GM12891 (cell line): ENCODE measurements at regions not wholly inside any gene's neighbourhood (a gene's known extent, or its start where the extent isn't known, plus 50 kb on each side); places are given as distances from the start of the nearest gene placed in this dataset.

Experiments
- DNase-seq: peaks from one replicate; pipeline ENCODE4 v3.0.0; 2011; ENCODE audit warnings: low spot score; ENCODE audit not compliant: insufficient read length
- FAIRE-seq: peaks from 2 replicates; lab custom pipeline; 2011; peaks lifted over from hg19 to GRCh38; lab: Jason Lieb, UNC
- PAX5 ChIP-seq: IDR thresholded peaks from 2 replicates; pipeline ENCODE4 v1.6.1; 2011; ENCODE audit warnings: low read length, moderate library complexity, mild to moderate bottlenecking; ENCODE audit not compliant: insufficient read depth, severe bottlenecking
- POLR2A ChIP-seq: IDR thresholded peaks from 2 replicates; pipeline ENCODE4 v1.6.1; 2011; ENCODE audit warnings: low read depth, low read length, control low read depth
- POLR2AphosphoS5 ChIP-seq: IDR thresholded peaks from 2 replicates; pipeline ENCODE4 v1.6.1; 2011; ENCODE audit warnings: low read depth, low read length, control low read depth
- POU2F2 ChIP-seq: IDR thresholded peaks from 2 replicates; pipeline ENCODE4 v1.6.1; 2011; ENCODE audit warnings: low read depth, mild to moderate bottlenecking, control low read depth, low read length, moderate library complexity
- SPI1 ChIP-seq: IDR thresholded peaks from 2 replicates; pipeline ENCODE4 v1.6.1; 2011; ENCODE audit warnings: low read depth, low read length, control low read depth
- TAF1 ChIP-seq: IDR thresholded peaks from 2 replicates; pipeline ENCODE4 v1.6.1; 2011; ENCODE audit warnings: low read depth, low read length, control low read depth

DNA sequence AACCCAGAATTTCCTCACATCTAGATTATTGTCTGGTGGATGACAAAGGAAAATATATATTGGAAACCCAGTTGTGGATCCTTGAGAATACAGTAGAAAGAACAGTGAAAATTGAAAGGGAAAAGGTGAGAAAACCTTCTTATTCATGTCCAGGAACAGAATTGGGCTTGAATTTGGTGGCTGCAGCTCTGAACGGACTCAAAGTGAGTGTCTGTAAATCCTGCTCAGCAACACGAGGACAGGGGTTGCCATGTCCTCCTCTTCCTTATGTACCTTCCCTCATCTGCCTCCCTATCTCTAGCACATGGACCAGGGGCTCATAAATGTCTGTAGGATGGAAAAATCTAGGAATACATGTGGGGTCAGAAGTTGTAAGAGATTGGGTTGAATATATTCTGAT is 152.2 kb downstream of the RPIA start:
- FAIRE-seq, result peak; percentile 85
- DNase-seq, result no peak
- TF ChIP-seq POLR2A (no peak), PAX5 (no peak), POU2F2 (no peak), POLR2AphosphoS5 (no peak), SPI1 (no peak), TAF1 (no peak)

DNA sequence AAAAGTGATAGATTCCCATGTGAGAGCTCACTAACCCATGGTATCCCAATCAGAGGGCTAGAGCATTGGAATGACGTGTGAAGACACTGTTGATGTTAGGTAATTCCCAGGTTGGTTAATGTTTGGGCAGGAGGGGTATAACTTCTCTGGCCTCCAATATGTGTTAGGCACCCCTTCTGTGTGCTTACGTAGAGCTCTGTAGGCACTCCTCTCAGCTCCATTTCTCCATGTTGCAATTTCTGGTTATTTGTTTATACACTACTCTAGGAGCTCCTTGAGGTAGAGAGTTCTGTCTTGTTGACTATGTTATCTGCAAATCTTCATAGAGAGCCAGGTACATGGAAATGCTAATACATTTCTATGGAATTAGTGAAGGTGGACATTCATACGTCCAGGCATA is 153.5 kb downstream of the RPIA start:
- no peak for DNase-seq
- TF ChIP-seq POLR2A, result 0 out of 2 replicates have a peak, but pooled peaks have one; percentile 33
- no peak for TF ChIP-seq SPI1
- no peak for FAIRE-seq

DNA sequence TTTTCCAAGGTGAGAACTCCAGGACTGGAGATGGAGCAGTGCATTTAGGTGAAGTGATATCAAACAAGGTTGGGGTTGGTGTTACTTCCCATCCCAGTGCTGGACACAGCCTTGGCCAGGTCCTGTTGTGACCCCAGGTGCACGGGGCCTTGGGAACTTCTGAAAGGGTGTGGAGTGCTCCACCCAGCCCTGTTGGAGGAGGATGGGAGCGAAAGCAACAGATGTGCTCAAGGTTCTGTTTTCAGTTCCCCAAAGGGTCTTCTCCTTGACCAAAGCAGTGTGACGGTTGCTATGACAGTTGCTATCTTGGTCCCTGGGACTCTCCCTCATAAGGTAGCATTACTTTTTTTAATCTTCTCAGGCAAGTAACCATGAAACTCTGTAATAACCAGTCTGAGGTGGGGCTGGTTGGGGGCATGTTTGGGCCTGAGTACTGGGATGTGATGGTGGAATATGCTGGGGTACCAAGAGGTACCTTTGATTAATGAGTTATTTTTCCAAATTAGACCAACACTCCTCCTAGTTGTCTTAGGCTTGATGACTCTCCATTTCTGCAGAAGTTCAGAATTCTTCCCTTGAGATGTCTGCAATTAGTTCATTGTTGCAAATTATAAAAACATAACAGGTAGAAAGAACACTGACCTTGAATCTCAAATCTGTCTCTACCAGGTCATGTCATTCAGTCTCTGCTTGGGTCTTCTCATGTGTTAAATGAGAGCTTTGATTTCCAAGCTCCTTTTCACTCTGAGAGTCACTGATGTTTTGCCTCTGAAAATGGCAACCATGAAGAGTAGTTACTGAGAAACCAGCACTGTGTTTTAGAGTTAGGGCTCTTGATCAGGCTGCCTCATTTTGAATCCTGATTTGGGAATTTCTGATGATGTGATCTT is 154.5 kb downstream of the RPIA start:
- TF ChIP-seq SPI1 (peak; percentile 100), POLR2AphosphoS5 (peak; percentile 90), POLR2A (peak; percentile 82), PAX5 (peak; percentile 100), TAF1 (peak; percentile 95), POU2F2 (peak; percentile 91)
- DNase-seq, result no peak
- peak; percentile 100 for FAIRE-seq

DNA sequence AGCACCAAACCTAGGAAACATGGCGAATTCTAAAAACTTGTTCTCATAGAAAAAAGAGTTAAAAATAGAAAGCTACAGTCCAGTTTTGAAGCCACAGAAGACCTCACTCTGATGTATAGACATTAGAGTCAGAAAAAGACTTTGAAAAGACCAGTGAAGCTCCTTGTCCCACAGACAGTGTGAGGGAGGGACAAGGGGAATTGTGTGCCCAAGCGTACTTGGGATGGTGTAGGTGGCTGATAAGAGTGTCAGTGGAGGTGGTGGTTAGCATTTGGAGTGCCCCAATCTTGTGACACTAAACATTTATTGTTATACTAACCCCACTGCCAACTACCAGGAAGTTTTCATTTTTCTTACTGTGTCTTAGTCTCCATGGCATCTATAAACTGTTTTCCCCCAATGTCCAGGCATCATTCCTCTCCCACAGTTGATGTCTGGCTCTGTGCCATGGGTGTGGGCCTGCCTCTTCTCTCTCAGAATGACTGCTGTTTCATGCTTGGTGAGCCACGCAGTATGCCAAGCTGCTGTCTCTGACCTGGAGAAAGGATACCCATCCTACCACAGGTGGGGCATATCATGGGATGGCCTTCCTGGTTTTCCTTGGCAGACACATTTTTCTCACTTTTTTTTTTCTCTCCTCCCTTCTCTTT is 161.4 kb downstream of the RPIA start:
- DNase-seq (no peak), FAIRE-seq (peak; percentile 96)
- TF ChIP-seq PAX5 (peak; percentile 73), SPI1 (no peak), POLR2A (peak; percentile 68; the same call in 1 of the 2 replicates), POLR2AphosphoS5 (peak; percentile 66), TAF1 (peak; percentile 60; the same call in 1 of the 2 replicates)

- FAIRE-seq, result no peak
- no peak for DNase-seq
- no peak for TF ChIP-seq SPI1
- no peak; the same call in 1 of the 2 replicates for TF ChIP-seq POLR2A
- no peak for TF ChIP-seq POLR2AphosphoS5
- TF ChIP-seq POU2F2, result no peak
- TF ChIP-seq PAX5, result no peak
- no peak for TF ChIP-seq TAF1
Observed at GRCh38 chr2:88853403-88853790, 161.9 kb downstream of the RPIA start.

DNA sequence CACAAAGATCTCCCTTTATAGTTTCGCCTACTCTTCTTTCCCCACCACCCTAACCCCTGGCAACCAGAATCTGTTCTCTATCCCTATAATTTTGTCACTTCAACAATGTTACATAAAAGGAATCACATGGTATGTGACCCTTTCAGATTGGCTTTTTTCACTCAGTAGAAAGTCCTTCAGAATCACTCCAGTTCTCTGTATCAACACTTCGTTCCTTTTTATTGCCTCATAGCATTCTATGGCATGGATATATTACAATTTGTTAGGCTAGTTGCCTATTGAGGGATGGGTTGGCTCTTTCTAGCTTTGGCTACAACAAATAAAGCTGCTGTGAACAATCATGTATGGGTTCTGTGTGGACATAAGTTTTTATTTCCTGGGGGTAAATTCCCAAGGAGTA is 163.1 kb downstream of the RPIA start:
- TF ChIP-seq SPI1, result no peak
- TF ChIP-seq POLR2AphosphoS5, result no peak
- TF ChIP-seq POU2F2, result no peak
- no peak for TF ChIP-seq PAX5
- no peak for TF ChIP-seq TAF1
- no peak for TF ChIP-seq POLR2A
- no peak for FAIRE-seq
- DNase-seq, result no peak

GRCh38 chr2:88855620-88856408 is 164.3 kb downstream of the RPIA start:
- peak; percentile 73 for TF ChIP-seq TAF1
- TF ChIP-seq SPI1, result peak; percentile 79
- peak; percentile 96 for TF ChIP-seq POU2F2
- peak; percentile 98 for TF ChIP-seq POLR2AphosphoS5
- TF ChIP-seq POLR2A, result peak; percentile 96
- no peak for TF ChIP-seq PAX5
- no peak for DNase-seq
- peak; percentile 99 for FAIRE-seq

GRCh38 chr2:88856409-88857135 is 165.1 kb downstream of the RPIA start:
- TF ChIP-seq POU2F2 (no peak; the same call in 1 of the 2 replicates), SPI1 (no peak), TAF1 (peak; percentile 6; the same call in 1 of the 2 replicates), POLR2AphosphoS5 (peak; percentile 29; the same call in 1 of the 2 replicates), POLR2A (peak; percentile 39; the same call in 1 of the 2 replicates)
- DNase-seq (no peak), FAIRE-seq (peak; percentile 45)

DNA sequence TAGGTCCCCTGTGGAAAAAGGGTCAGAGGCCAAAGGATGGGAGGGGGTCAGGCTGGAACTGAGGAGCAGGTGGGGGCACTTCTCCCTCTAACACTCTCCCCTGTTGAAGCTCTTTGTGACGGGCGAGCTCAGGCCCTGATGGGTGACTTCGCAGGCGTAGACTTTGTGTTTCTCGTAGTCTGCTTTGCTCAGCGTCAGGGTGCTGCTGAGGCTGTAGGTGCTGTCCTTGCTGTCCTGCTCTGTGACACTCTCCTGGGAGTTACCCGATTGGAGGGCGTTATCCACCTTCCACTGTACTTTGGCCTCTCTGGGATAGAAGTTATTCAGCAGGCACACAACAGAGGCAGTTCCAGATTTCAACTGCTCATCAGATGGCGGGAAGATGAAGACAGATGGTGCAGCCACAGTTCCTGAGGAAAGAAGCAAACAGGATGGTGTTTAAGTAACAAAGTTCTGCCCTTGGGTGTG is 165.8 kb downstream of the RPIA start:
- peak; percentile 96 for TF ChIP-seq POLR2AphosphoS5
- no peak for TF ChIP-seq SPI1
- no peak for TF ChIP-seq PAX5
- TF ChIP-seq TAF1, result peak; percentile 59
- TF ChIP-seq POLR2A, result peak; percentile 95
- peak; percentile 86 for TF ChIP-seq POU2F2
- FAIRE-seq (peak; percentile 93), DNase-seq (no peak)
